ENCODE measurements at regions not wholly inside any gene's neighbourhood (a gene's known extent, or its start where the extent isn't known, plus 50 kb on each side); places are given as distances from the start of the nearest gene placed in this dataset.

DNA sequence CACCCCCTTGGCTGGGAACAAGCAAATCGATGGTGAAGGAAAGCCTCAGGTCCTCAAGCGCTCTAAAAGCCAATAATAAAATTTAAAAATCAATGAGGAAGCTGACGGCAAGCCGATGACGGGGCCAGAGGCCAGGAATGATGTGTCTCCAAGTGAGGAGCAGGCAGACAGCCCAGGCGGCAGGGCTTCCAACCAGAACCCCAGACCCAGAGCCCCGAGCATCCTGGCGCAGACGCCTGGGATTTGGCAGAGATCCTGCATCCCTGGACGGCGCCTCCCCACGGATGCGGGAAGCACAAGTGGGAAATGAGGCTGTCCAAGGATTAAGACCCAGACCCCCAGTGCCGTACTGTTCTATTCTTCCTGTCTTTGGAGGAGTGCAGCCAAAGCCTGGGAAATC, 123.0 kb upstream of the PROK2 start:
- no peak for TF ChIP-seq POLR2A (IDR thresholded peaks at IDR 0.05)
- TF ChIP-seq, protein P1, sequence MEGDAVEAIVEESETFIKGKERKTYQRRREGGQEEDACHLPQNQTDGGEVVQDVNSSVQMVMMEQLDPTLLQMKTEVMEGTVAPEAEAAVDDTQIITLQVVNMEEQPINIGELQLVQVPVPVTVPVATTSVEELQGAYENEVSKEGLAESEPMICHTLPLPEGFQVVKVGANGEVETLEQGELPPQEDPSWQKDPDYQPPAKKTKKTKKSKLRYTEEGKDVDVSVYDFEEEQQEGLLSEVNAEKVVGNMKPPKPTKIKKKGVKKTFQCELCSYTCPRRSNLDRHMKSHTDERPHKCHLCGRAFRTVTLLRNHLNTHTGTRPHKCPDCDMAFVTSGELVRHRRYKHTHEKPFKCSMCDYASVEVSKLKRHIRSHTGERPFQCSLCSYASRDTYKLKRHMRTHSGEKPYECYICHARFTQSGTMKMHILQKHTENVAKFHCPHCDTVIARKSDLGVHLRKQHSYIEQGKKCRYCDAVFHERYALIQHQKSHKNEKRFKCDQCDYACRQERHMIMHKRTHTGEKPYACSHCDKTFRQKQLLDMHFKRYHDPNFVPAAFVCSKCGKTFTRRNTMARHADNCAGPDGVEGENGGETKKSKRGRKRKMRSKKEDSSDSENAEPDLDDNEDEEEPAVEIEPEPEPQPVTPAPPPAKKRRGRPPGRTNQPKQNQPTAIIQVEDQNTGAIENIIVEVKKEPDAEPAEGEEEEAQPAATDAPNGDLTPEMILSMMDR (IDR thresholded peaks at IDR 0.05), result no peak

Measured in testis (tissue), 2 donors.